HG03520 (cell line): ENCODE measurements at regions not wholly inside any gene's neighbourhood (a gene's known extent, or its start where the extent isn't known, plus 50 kb on each side); places are given as distances from the start of the nearest gene placed in this dataset.

Experiments
- ATAC-seq: cut with Tn5 transposase; IDR thresholded peaks from one replicate; pipeline ENCODE4 v1.9.1; 2021; ENCODE audit warnings: mild to moderate bottlenecking, moderate library complexity; ENCODE audit not compliant: unreplicated experiment

- ATAC-seq: no peak
These were observed 109.0 kb downstream of the TLE3 start for GRCh38 chr15:69988541-69989225.

- no peak for ATAC-seq
These were observed 106.9 kb downstream of the TLE3 start for GRCh38 chr15:69990566-69991421.

- ATAC-seq: no peak
These were observed 106.2 kb downstream of the TLE3 start for GRCh38 chr15:69991551-69991980.

- no peak for ATAC-seq
These were observed 105.4 kb downstream of the TLE3 start for GRCh38 chr15:69992348-69992747.

- ATAC-seq: no peak
These were observed 103.1 kb downstream of the TLE3 start for GRCh38 chr15:69994429-69995205.

GRCh38 chr15:69996321-69997160, 101.2 kb downstream of the TLE3 start:
- no peak for ATAC-seq

- no peak for ATAC-seq
These were observed 100.6 kb downstream of the TLE3 start for GRCh38 chr15:69997161-69997485.
